ENCODE measurements at regions not wholly inside any gene's neighbourhood (a gene's known extent, or its start where the extent isn't known, plus 50 kb on each side); places are given as distances from the start of the nearest gene placed in this dataset.
A peak's percentile ranks its signal among the peaks of the same experiment; 100 is the strongest.

DNA sequence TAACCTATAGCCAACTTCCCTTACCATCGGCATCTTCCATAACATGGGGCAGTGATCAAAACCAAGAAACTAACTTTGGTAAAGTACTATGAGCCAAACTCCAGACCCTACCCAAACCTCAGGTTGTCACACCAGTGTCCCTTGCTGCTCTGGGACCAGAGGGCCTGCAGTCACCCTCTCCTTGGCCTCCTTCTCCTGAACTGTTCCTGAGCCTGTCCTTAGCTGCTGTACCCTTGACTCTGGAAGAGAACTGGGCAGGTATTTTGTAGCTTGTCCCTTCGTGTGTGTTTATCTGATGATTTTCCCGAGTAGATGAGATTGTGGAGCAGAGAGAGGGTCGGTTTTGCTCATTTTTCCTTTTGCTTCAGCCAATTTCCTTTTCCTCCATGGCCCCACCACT, 240.4 kb downstream of the SYK start:
- DNase-seq (no peak), ATAC-seq (no peak)
- TF ChIP-seq, protein P1, sequence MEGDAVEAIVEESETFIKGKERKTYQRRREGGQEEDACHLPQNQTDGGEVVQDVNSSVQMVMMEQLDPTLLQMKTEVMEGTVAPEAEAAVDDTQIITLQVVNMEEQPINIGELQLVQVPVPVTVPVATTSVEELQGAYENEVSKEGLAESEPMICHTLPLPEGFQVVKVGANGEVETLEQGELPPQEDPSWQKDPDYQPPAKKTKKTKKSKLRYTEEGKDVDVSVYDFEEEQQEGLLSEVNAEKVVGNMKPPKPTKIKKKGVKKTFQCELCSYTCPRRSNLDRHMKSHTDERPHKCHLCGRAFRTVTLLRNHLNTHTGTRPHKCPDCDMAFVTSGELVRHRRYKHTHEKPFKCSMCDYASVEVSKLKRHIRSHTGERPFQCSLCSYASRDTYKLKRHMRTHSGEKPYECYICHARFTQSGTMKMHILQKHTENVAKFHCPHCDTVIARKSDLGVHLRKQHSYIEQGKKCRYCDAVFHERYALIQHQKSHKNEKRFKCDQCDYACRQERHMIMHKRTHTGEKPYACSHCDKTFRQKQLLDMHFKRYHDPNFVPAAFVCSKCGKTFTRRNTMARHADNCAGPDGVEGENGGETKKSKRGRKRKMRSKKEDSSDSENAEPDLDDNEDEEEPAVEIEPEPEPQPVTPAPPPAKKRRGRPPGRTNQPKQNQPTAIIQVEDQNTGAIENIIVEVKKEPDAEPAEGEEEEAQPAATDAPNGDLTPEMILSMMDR (IDR thresholded peaks at IDR 0.05), result no peak
- 87 to 90% (median 88%) methylated on average over 4 of the region's 4 CpGs for WGBS, 3 donors
- peaks cover 0 to 2% (median 0%) of the 10 kb centered on the region in 3 donors for H3K27me3 ChIP-seq (ENCODE audit: insufficient read depth in 3 of 3, low read length in 2 of 3)
- H3K4me1 ChIP-seq, result peaks cover 4% of the 10 kb centered on the region
- no peaks in the 10 kb centered on the region for H3K36me3 ChIP-seq (ENCODE audit: insufficient read depth in 1 of 2, low read depth in 1 of 2)
- H3K27ac ChIP-seq, result no peak overlapping the region
- no peaks in the 10 kb centered on the region for H3K9me3 ChIP-seq
- intact Hi-C loops (cut with DNase I), result no loop called here
- no peak overlapping the region for H3K4me3 ChIP-seq

DNA sequence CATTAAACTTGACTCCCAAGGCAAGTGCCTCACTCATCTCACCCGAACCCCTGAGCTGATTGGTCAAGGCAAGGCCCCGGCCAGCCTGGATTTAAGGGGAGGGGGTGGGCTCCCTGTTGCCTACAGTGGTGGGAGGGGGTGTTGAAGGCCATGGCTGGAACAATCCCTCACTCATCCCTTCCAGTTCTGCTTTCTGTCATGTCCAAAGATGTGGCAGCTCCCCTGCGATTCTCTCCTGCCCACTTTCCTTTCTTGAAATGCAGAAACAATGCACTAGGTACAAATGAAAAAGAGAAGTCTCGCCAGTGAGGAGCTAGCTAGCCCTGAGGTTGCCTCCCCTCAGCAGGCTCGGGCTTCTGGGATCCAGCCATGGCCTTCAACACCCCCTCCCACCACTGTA, 240.9 kb downstream of the SYK start:
- intact Hi-C loops (cut with DNase I), result no loop called here
- Histone ChIP-seq H3K27me3 (ENCODE audit: insufficient read depth in 3 of 3, low read length in 2 of 3) (peaks cover 0 to 2% (median 0%) of the 10 kb centered on the region in 3 donors), H3K4me3 (no peak overlapping the region), H3K27ac (no peak overlapping the region), H3K36me3 (ENCODE audit: insufficient read depth in 1 of 2, low read depth in 1 of 2) (no peaks in the 10 kb centered on the region), H3K9me3 (no peaks in the 10 kb centered on the region), H3K4me1 (peaks cover 4% of the 10 kb centered on the region)
- TF ChIP-seq, protein P1 (IDR thresholded peaks at IDR 0.05), result no peak
- ATAC-seq (no peak), DNase-seq (no peak)
- WGBS, 3 donors, result 87 to 92% (median 91%) methylated on average over 5 of the region's 5 CpGs

DNA sequence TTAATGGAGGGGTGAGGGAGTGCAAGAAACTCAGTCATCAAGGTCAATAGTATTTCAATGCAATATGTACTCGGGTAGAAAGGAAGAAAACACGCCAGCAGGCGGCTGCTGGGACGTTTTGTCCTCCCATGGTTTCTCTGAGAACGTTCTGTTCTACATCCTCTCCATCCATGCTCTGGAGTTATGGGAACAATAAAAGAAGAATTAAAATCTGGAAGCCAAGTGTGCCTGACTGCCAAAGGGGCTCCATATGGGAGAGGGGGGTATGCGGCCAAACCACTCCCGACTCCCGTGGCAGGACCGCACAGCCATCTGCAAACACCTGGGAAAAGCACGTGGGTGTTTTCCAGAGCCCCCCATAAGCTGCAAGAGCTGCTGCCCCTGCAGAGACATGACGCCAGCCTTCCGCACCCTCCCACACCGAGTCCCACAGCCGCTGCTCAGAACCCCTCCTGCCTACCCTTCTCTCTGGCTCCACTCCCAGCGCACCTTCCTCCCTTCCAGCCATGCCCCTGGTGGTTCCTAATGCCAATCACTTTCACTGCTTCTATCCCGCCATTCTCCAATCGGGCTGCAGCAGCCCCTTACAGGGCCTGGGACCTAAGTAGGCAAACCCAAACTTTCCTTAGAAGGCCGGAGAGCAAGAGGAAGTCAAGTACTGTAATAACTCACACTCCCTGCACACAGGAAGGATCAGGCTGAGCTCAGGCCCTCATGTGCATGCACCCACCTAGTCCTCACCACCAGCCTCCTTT, 241.6 kb downstream of the SYK start:
- Histone ChIP-seq H3K27me3 (ENCODE audit: insufficient read depth in 3 of 3, low read length in 2 of 3) (peaks cover 0 to 2% (median 0%) of the 10 kb centered on the region in 3 donors), H3K27ac (no peak overlapping the region), H3K4me3 (no peak overlapping the region), H3K4me1 (peaks cover under 1% of the 10 kb centered on the region), H3K36me3 (ENCODE audit: insufficient read depth in 1 of 2, low read depth in 1 of 2) (no peaks in the 10 kb centered on the region), H3K9me3 (no peaks in the 10 kb centered on the region)
- 49 to 67% (median 55%) methylated on average over 18 of the region's 18 CpGs for WGBS, 3 donors
- TF ChIP-seq, protein P1 (IDR thresholded peaks at IDR 0.05), result no peak
- peak in 1 of 4 donors; percentile 37 for ATAC-seq
- intact Hi-C loops (cut with DNase I), result no loop called here
- no peak for DNase-seq

DNA sequence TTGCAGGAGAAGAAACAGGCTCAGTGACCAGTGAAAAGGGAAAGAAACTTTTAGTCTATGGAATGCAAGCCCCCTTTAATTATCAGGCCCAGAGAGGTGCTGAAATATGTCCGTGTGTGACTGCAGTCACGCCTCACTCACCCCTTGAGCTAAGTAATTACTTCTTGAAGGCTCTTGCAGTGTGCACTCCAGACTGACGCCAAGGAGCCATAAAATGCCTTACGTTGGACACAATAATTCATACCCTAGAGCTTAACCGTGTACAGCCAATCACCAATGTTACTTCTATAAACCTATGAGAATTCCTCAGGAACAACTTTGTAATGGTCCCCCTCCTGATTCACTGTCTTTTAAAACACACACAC, 242.2 kb downstream of the SYK start:
- Histone ChIP-seq H3K27ac (no peak overlapping the region), H3K9me3 (no peaks in the 10 kb centered on the region), H3K4me3 (no peak overlapping the region), H3K27me3 (ENCODE audit: insufficient read depth in 3 of 3, low read length in 2 of 3) (peaks cover 0 to 2% (median 0%) of the 10 kb centered on the region in 3 donors), H3K36me3 (ENCODE audit: insufficient read depth in 1 of 2, low read depth in 1 of 2) (no peaks in the 10 kb centered on the region), H3K4me1 (no peaks in the 10 kb centered on the region)
- TF ChIP-seq, protein P1 (IDR thresholded peaks at IDR 0.05), result no peak
- ATAC-seq (no peak), DNase-seq (no peak)
- intact Hi-C loops (cut with DNase I), result no loop called here
- whole genome bisulfite sequencing, 3 donors, result 77 to 87% (median 79%) methylated on average over 5 of the region's 5 CpGs

DNA sequence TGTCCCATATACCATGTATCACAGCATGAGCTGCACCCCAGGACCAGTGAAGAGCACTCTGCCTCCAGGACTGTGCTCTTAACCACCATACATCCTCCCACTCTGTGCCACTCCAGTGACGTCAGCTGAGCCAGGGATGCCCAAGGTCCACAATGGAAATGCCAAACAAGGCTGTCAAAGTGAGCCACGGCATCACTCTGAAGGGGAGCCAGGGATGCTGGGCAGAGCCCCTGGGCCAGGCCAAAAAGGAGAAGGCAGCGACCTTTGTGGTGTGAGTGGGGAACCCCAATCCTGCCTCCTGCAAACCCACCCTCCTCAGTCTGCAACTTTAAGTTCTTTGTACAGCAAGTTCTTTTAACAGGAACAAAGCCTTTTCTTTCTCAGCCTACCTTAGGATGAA, 242.7 kb downstream of the SYK start:
- peaks cover 0 to 2% (median 0%) of the 10 kb centered on the region in 3 donors for H3K27me3 ChIP-seq (ENCODE audit: insufficient read depth in 3 of 3, low read length in 2 of 3)
- 85 to 91% (median 87%) methylated on average over 3 of the region's 3 CpGs for WGBS, 3 donors
- H3K27ac ChIP-seq, result no peak overlapping the region
- H3K4me3 ChIP-seq, result no peak overlapping the region
- no peaks in the 10 kb centered on the region for H3K9me3 ChIP-seq
- DNase-seq (no peak), ATAC-seq (no peak)
- intact Hi-C loops (cut with DNase I), result no loop called here
- H3K36me3 ChIP-seq (ENCODE audit: insufficient read depth in 1 of 2, low read depth in 1 of 2), result no peaks in the 10 kb centered on the region
- TF ChIP-seq, protein P1 (IDR thresholded peaks at IDR 0.05), result no peak
- no peaks in the 10 kb centered on the region for H3K4me1 ChIP-seq
